Keratinocyte (primary cell): ENCODE measurements at regions not wholly inside any gene's neighbourhood (a gene's known extent, or its start where the extent isn't known, plus 50 kb on each side); places are given as distances from the start of the nearest gene placed in this dataset.

Source experiments
- DNase-seq: peaks from one replicate; pipeline ENCODE4 v3.0.0-alpha.2; 2011; ENCODE audit warnings: low read depth, missing footprints, low spot score
- FAIRE-seq: peaks from 2 replicates; lab custom pipeline; 2011; peaks lifted over from hg19 to GRCh38; lab: Jason Lieb, UNC
- H2AFZ ChIP-seq: 2 replicates; pipeline ENCODE4 v1.6.0; 2012; ENCODE audit warnings: low read length, control low read depth, inconsistent platforms; ENCODE audit not compliant: control insufficient read depth
- H3K27ac ChIP-seq: 2 replicates; pipeline ENCODE4 v1.5.1; 2011; ENCODE audit warnings: low read length; ENCODE audit not compliant: control insufficient read depth, insufficient read depth
- H3K27me3 ChIP-seq: 3 replicates; pipeline ENCODE4 v1.6.0; 2011; ENCODE audit warnings: low read length; ENCODE audit not compliant: control insufficient read depth, insufficient read depth; ENCODE audit errors: extremely low read depth
- H3K36me3 ChIP-seq, 2 experiments: 2 replicates in 1 of 2; 3 replicates in 1 of 2; pipeline ENCODE4 v1.5.1; 2011; ENCODE audit warnings: low read length in 2 of 2, mild to moderate bottlenecking in 1 of 2; ENCODE audit not compliant: control insufficient read depth in 2 of 2, insufficient read depth in 2 of 2; ENCODE audit errors: extremely low read depth in 1 of 2
- H3K4me1 ChIP-seq: 3 replicates; pipeline ENCODE4 v1.5.1; 2011; ENCODE audit warnings: low read length; ENCODE audit not compliant: control insufficient read depth, insufficient read depth; ENCODE audit errors: extremely low read depth
- H3K4me2 ChIP-seq: 3 replicates; pipeline ENCODE4 v1.6.0; 2011; ENCODE audit warnings: low read depth, low read length; ENCODE audit not compliant: control insufficient read depth, insufficient read depth; ENCODE audit errors: extremely low read depth
- H3K4me3 ChIP-seq, 3 experiments: fragments of 200-600 bp in 1 of 3; sonication (generic) in 1 of 3; 2 replicates in 2 of 3; 3 replicates in 1 of 3; pipeline ENCODE4 v1.5.1; 2011 to 2016; ENCODE audit warnings: low read length in 3 of 3, mild to moderate bottlenecking in 3 of 3, control low read depth in 2 of 3, inconsistent platforms in 1 of 3, low read depth in 1 of 3, mixed read lengths in 1 of 3, mixed run types in 1 of 3, moderate library complexity in 1 of 3; ENCODE audit not compliant: control insufficient read depth in 2 of 3, insufficient read depth in 2 of 3; ENCODE audit errors: extremely low read depth in 1 of 3
- H3K79me2 ChIP-seq: 2 replicates; pipeline ENCODE4 v1.6.0; 2012; ENCODE audit warnings: low read length; ENCODE audit not compliant: control insufficient read depth, insufficient read depth
- H3K9ac ChIP-seq: 3 replicates; pipeline ENCODE4 v1.6.0; 2011; ENCODE audit warnings: low read length; ENCODE audit not compliant: control insufficient read depth, insufficient read depth; ENCODE audit errors: extremely low read depth
- H3K9me1 ChIP-seq: 3 replicates; pipeline ENCODE4 v1.6.0; 2011; ENCODE audit warnings: low read length; ENCODE audit not compliant: control insufficient read depth, insufficient read depth; ENCODE audit errors: extremely low read depth
- H3K9me3 ChIP-seq: 2 replicates; pipeline ENCODE4 v1.5.1; 2012; ENCODE audit warnings: low read depth, low read length; ENCODE audit not compliant: control insufficient read depth
- H4K20me1 ChIP-seq: 3 replicates; pipeline ENCODE4 v1.6.0; 2011; ENCODE audit warnings: low read length; ENCODE audit not compliant: control insufficient read depth, insufficient read depth; ENCODE audit errors: extremely low read depth
- EZH2 ChIP-seq: IDR thresholded peaks from one replicate; pipeline ENCODE4 v1.6.1; 2012; ENCODE audit warnings: inconsistent platforms, mild to moderate bottlenecking, low read length, moderate library complexity
- dilution Hi-C: fragments of 300-500 bp; cut with MboI; formaldehyde crosslinking; loops from one replicate; pipeline ENCODE4 v1.7.0; 2020; ENCODE audit warnings: low sequenced_read_pairs; ENCODE audit not compliant: extremely low pct_ligation_motif_present
- TF ChIP-seq, protein P1 (sequence below), 3 experiments: IDR thresholded peaks in 1 of 3; conservative IDR thresholded peaks in 1 of 3; optimal IDR thresholded peaks in 1 of 3; 2 replicates in 2 of 3; 3 replicates in 1 of 3; pipeline versions ENCODE3 to v1.5.1; 2011; ENCODE audit warnings: low read length in 3 of 3, mild to moderate bottlenecking in 3 of 3, moderate library complexity in 2 of 3, control low read depth in 1 of 3, inconsistent platforms in 1 of 3; ENCODE audit not compliant: insufficient read depth in 2 of 3; ENCODE audit errors: extremely low read depth in 1 of 3

GRCh38 chr11:69383372-69384250 is 89.7 kb downstream of the MYEOV start:
- Histone ChIP-seq H3K9me3 (no peaks in the 10 kb centered on the region), H3K36me3 (no peaks in the 10 kb centered on the region), H2AFZ (no peak overlapping the region), H3K27me3 (peaks cover 3% of the 10 kb centered on the region), H3K27ac (no peak overlapping the region), H4K20me1 (no peaks in the 10 kb centered on the region), H3K4me3 (no peak overlapping the region), H3K4me2 (no peak overlapping the region), H3K9me1 (no peaks in the 10 kb centered on the region), H3K79me2 (no peaks in the 10 kb centered on the region), H3K4me1 (no peaks in the 10 kb centered on the region), H3K9ac (no peak overlapping the region)
- dilution Hi-C loops = no loop called here
- DNase-seq = no peak
- FAIRE-seq = no peak
- no peak for TF ChIP-seq EZH2
- TF ChIP-seq, protein P1, sequence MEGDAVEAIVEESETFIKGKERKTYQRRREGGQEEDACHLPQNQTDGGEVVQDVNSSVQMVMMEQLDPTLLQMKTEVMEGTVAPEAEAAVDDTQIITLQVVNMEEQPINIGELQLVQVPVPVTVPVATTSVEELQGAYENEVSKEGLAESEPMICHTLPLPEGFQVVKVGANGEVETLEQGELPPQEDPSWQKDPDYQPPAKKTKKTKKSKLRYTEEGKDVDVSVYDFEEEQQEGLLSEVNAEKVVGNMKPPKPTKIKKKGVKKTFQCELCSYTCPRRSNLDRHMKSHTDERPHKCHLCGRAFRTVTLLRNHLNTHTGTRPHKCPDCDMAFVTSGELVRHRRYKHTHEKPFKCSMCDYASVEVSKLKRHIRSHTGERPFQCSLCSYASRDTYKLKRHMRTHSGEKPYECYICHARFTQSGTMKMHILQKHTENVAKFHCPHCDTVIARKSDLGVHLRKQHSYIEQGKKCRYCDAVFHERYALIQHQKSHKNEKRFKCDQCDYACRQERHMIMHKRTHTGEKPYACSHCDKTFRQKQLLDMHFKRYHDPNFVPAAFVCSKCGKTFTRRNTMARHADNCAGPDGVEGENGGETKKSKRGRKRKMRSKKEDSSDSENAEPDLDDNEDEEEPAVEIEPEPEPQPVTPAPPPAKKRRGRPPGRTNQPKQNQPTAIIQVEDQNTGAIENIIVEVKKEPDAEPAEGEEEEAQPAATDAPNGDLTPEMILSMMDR (optimal IDR thresholded peaks at IDR 0.05 in 1 of 3, IDR thresholded peaks at IDR 0.05 in 1 of 3, conservative IDR thresholded peaks at IDR 0.05 in 1 of 3; ENCODE audit: extremely low read depth in 1 of 3, insufficient read depth in 2 of 3, low read length in 3 of 3) = no peak

DNA sequence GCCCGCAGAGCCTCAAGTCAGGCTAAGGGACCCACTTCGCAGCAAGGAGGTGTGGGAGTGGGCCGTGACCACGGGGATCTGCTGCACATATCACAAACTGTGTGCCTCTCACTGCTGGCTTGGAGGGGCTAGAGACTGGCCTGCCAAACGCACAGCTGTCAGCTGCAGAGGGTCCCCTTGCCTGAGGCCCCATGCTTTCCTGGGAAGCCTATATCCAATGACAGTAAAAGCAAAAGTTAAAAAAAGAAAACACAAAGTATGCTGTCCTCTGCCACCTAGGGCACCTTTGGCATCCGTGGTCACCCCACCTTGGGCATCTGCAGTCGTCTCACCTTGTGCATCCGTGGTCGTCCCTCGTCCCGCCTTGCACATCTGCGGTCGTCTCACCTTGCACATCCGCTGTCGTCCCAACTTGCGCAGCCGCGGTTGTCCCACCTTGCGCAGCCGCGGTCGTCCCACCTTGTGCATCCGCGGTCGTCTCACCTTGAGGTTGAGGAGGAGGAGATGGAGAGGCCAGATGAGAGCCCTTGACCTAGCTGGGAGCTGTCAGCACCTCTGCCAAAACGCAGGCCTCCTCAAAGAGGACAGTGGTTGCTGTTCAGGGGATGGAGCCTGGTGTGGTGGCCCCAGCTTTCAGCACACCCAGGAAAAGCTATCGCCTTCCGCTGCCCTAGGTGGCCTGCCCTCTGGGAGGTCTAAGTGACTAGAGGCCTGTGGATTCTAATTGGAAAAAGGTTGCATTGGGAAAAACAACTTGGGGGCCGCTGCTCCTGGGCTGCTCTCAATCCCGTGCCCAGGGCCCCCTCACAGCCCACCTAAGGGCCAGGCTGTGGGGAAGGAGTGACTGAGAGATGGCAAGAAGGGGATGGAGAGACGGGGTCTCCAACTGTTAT is 90.5 kb downstream of the MYEOV start:
- Histone ChIP-seq H3K4me2 (no peak overlapping the region), H3K4me1 (no peaks in the 10 kb centered on the region), H3K9ac (no peak overlapping the region), H3K9me3 (no peaks in the 10 kb centered on the region), H3K9me1 (no peaks in the 10 kb centered on the region), H3K27ac (no peak overlapping the region), H3K36me3 (no peaks in the 10 kb centered on the region), H2AFZ (no peak overlapping the region), H3K27me3 (peaks cover 3% of the 10 kb centered on the region), H4K20me1 (no peaks in the 10 kb centered on the region), H3K4me3 (no peak overlapping the region), H3K79me2 (no peaks in the 10 kb centered on the region)
- dilution Hi-C loops = no loop called here
- no peak for DNase-seq
- no peak for FAIRE-seq
- TF ChIP-seq, protein P1 (optimal IDR thresholded peaks at IDR 0.05 in 1 of 3, IDR thresholded peaks at IDR 0.05 in 1 of 3, conservative IDR thresholded peaks at IDR 0.05 in 1 of 3; ENCODE audit: extremely low read depth in 1 of 3, insufficient read depth in 2 of 3, low read length in 3 of 3) = no peak
- no peak for TF ChIP-seq EZH2
